Fibroblast of the conjunctiva (primary cell): ENCODE measurements at regions not wholly inside any gene's neighbourhood (a gene's known extent, or its start where the extent isn't known, plus 50 kb on each side); places are given as distances from the start of the nearest gene placed in this dataset.

Experiments used
- DNase-seq: peaks from one replicate; pipeline ENCODE4 v3.0.0-alpha.2; 2010; ENCODE audit warnings: low read depth

DNA sequence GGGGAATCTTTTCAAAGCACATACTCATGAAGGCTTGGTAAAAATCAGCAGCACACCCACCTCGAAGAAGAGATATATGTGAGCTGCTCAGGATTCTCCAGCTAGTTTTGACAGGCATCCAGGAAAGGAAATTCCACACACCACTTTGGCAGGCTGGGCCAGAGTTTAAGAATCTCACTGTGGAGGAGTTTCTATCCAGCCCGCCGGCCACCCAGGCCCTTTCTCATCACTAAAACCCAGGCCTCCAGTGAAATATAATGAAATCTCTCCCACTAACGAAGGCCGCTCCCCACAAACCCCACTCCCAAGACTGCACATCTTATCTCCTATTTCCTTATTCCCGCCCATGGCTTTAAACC is 202.0 kb downstream of the GLI2 start:
- DNase-seq: no peak

DNA sequence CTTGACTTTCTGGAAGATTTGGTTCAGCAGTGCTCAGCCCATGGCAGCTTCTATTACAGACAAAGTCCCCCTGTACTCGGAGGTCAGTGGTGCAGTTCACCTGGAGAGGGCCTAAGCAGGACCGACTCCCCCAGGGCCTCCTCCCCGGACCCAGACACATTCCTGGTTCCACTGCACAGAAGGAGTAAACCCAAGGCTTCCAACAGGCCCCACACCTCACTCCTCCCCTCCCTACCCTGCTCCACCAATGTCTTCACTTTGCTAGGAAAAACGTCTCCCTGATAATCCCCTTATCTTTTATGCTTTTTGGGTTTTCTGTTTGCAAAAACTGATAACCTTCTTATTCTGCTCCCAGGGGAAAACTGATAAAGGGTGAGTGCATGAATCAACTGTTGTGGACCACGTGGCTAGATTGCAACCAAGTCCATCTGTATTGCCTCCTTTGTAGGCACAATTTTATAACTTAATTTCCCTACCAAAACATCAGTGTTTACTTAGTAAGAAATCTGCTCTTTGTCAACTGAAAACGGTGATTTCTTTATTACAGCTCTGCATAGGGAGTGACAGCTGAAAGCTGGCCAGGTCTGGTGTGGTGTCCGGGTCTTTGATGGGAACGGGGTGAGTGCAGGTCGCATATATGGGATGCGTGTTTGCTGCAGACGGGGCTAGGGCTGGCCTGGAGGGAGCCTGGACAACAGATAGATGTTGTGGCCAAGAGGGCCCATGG is 202.5 kb downstream of the GLI2 start:
- DNase-seq: no peak

DNA sequence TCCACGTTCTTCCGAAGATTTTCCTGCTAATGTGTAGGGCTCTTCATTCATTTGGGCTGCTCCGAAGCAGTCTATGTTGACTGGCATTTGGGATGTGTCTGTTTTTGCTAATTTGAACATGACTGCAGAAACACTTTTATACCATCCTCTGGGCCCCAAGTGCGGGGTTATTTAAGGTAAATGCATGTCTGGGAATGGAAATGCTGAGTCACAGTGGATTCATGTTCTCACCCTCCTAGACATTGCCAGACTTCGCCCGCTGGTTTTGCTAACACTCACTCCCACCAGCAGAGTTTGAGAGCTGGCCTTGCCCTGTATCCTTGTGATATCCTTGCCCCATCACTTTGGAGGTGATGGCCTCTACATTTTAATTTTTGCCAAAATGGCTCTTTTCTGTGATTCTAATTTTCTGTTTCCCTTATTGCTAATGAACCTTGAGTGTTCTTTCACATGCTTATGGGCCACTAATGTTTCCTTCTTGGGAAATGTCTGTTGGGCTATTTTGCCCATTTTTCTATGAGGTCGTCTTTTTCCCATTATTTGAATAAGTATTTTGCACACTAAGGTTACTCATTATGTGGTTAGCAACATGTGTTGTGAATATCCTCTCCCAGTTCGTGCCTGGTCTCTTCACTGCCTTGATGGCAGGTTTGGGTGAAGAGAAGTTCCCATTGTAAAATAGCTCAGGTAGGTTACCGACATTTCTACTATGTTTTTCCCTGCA is 204.1 kb downstream of the GLI2 start:
- peak; percentile 83 for DNase-seq

DNA sequence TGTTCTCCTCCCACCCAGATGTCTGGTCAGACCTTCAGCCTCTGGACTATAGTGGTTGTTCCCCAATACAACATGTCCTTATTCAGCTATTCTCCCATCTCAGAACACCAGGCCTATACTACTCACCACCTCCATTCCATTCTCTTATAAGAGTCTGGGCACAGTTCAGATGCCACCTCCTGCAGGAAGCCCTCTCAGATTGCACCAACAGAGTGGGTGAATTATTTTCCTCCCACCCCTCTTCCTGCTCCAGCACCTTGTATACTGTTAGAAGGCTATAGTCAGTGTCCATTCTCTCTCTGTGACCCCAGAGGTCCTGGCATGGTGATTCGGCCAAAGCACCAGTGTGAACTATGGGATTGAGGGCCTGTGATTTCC is 204.6 kb downstream of the GLI2 start:
- DNase-seq: no peak

DNA sequence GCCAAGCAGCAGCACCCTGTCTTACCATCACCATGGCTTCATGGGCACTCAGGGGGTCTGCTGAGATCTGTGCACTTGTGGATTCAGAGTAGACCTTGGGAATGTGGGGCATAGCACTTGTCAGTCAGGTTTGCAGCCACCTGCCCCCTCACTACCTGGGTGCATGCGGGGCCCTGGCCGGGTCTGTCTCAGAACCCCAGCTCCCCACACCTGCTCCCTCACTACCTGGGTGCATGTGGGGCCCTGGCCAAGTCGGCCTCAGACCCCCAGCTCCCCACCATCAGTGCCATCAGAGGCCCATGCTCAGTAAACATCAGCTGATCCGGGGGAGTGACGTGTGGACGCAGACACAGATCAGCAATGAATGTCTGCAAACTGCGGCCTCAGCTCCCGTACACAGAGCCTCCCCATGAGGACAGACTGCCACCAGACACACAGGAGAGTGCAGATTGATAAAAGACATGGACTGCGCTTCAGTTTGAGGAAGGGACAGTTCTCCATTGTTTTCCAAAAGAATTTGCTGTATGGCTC is 205.1 kb downstream of the GLI2 start:
- no peak for DNase-seq

DNA sequence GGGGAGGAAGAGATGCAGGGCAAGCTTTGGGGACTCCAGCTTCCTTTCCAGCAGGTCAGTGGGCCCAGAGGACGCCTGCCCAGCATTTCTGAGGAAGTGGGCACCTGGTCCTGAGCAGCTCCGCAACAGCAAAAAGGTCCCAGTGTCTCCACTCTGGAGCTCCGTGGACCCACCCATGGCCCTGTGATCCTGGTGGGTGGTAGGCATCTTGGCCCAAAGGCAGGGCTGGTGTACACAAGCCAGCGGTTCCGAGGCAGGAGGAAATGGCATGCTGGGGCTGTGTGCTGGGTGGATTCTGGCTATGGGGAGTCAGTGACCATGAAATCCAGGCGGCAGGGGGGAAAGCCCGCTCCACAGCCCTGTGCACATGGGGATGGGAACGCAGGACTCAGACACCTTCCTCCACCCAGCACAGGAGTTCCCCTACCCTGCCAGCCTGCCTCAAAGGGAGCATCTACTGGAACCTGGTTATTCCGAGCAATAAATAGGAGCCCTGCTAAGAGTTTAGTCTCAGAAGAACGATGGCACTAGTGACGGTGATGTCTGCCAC is 206.0 kb downstream of the GLI2 start:
- no peak for DNase-seq

DNA sequence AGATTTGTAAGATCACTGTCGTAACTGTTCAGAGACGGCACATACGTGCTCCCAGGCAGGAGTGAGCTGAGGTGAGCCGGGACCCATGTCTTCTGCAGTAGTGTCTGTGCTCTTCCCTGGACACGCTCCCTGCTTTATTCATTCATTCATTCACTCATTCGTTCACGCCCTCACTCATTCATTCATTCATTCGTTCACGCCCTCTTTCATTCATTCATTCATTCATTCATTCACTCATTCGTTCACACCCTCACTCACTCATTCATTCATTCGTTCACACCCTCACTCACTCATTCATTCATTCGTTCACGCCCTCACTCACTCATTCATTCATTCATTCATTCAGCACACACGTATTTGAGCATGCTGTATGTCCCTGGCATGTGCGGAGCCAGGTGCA is 207.0 kb downstream of the GLI2 start:
- DNase-seq: no peak

DNA sequence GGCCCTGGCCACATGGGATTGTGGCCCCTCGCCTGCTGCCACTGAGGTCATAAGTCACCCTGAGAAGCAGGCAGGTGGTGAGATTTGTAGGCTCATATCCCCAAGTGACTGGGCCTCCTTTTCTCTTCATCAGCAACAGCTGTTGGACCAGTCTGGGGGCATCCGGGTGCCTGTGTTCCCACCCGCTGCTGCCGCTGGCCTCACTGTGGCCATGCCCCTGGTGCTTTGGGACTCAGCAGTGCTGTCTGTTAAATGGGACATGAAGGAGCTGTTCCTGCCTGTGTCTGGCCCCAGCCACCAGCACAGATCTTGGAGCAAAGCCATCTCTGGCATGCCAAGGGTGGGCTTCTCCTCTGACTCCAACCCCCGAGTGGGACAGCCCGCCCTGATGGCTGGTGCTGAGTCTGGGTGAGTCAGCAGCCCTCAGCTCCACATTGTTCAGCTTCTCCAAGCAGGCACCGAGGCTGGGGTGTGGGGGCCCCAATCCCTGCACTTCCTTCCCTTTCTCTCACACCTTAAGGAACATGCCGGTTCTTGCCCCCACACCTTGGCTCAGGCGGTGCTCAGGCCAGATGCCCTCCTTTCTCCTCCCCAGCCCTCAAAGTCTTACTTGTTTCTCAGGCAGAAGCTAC is 207.9 kb downstream of the GLI2 start:
- no peak for DNase-seq

DNA sequence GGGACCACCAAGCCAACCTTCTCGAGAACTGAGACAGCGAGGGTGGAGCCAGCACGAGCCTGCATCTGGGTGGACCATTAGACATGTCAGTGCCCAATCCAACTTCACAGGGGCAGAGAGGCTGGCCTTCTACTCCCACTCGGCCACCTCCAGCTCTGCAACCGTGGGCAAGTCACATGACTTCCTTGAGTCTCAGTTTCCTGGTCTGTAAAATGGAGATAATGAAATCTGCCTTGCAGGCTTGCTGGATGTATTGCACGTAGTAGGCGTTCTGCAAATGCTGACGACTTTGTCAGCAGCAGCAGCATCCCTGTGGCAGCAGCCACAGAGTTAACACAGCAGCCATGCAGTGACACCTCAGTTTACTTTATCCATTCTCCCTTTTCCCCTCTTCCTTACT is 208.9 kb downstream of the GLI2 start:
- DNase-seq: no peak

DNA sequence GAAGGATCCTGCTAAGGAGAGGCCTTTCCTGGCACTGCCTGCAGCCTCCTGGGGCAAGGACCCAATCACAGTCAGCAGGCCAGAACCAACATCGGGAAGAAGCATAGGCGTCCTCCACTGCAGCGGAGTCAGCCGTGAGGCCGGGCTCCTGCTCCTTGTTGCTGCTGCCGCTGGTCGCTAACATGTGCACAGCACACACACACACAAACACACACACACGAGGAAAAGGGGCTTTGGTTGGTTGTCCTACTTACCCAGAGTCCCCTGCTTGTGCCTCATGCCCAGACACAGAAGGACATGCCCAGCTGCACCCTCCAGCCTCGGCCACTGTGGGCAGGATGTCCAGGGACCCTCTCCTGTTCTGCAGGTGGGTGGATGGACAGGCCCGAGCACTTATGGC is 209.4 kb downstream of the GLI2 start:
- DNase-seq: no peak

DNA sequence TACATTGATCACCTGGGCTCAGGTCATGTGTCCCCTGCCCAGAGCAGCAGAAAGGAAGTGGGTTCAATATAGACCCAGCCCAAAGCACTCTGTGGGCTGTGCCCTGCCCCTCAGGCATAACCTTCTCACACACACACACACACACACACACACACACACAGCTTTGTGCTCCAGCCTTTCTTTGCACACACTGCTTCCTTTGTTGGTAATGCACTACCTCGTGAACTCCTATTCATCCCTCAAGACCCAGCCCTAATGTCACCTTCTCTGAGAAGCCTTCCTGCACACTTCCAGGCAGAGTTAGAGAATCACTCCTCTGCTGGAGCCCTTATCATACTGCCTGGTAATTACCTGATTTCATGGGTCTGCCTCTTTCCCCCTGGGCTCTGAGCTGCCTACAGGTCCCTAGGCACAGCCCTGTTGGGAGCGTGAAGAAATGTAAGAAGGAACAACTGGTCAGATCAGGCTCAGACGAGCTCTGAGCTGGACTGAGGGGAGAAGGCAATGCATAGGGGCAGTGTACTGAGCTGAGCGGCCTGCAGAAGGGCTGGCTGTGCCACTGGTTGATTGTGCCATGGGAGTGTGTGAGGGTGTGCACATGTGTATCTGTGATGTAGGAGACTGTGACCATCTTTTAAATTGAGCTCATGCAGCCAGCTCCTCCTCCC is 210.3 kb downstream of the GLI2 start:
- no peak for DNase-seq

DNA sequence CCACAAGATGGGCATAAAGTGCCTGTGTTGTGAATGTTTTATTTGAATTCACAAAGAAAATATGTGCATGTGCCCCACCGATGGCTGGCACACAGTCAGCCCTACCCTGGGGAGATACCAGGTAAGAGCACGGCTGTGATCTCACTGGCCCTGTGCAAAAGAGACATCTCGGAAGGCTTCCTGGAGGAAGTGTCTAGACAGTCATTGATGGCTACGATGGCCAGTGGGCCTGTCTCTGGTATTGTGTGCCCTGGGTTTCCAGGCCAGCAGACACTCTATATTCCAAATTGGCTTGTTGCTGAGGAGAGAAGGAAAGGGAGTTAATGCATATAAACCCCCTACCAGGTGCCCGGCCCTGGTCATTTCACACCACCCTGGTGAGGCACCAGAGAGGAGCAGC is 211.7 kb downstream of the GLI2 start:
- no peak for DNase-seq

DNA sequence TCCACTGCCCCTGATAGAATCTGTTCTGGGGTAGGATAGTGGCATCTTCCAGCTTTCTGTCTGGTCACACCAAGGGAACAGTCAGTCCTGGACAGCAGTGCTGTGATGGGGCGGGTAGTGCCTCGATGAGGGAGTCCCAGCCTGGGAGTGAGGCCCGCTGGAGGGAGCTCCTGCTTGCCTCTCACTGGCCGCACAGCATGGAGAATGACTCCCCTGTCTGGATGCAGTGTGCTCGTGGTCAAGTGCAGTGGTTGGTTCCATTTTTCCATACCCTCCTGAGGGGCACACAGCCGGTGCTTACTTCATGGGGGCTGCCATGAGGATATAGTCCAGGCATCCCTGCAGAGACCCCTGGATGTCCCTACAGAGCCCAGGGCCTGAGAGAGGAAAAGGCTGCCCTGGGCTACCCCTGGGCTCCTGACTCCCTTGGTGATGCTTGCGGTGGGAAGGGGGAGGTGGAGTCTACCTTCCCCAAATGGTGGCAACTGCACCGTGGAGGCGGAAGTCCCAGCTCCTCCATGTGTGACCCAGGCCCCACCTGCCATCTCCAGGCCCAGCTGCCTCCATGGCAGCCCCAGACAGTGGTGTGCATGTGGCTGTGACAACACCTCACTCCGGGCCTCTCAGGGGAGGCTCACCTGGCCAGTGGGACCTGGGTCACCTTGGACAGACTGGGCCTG is 212.5 kb downstream of the GLI2 start:
- no peak for DNase-seq

DNA sequence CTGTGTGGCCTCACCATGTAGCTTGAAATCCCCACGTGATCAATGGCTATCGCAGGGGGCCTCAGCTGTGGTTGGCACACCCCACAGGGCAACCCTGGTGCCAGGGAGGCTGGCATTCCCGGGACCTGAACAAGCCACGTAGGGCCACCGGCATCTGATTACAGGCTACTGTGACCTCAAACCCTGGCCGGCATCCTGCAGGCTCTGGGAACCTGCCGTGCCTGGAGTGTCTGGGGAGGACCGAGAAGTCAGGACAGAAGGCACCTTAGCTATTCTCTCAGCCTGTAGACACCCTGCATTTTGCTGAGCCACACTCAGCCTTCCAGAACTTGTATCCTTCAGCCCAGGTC is 213.0 kb downstream of the GLI2 start:
- DNase-seq: no peak

DNA sequence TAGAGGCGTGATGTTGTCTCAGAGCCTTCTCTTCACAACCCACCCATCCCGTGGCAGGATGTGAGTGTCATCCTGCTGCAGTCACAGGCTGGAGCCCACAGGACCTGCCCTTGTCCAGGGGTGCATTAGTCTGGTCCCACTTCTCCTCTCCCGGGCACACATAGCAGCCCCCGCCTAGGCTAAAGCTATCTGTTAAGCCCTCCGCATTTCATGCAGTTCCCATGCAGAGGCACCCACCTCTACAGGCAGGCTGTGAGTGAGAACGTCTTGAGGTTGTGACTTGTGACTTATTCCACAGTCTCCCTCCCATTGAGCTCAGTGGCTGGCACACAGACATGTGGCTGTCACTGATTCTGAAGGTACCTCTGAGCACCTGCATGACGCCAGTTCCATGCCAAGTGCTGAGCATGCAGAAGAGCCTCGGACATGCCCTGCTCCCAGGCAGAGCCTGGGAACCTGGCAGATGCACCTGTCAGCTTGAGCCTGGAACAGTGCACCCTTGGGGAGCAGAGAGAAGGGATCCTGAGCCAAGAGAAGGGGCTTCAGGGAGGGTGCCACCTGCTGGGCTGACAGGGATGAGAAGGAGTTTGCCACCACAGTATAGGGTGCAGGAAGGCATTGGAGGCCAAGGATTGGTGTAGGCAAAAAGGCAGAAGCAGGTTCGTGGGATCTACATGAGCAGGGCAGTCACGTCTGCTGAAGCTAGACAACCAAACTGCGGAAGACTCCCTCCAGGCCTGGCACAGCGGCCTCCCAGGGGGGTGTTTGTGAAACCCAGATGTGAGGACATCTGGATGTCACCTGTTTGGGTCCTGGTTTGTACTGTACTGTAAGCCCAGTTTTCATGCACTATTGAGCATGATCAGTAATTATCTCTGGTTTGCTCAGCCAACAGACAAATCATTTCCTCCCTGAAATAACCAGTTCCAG is 213.6 kb downstream of the GLI2 start:
- DNase-seq: no peak

DNA sequence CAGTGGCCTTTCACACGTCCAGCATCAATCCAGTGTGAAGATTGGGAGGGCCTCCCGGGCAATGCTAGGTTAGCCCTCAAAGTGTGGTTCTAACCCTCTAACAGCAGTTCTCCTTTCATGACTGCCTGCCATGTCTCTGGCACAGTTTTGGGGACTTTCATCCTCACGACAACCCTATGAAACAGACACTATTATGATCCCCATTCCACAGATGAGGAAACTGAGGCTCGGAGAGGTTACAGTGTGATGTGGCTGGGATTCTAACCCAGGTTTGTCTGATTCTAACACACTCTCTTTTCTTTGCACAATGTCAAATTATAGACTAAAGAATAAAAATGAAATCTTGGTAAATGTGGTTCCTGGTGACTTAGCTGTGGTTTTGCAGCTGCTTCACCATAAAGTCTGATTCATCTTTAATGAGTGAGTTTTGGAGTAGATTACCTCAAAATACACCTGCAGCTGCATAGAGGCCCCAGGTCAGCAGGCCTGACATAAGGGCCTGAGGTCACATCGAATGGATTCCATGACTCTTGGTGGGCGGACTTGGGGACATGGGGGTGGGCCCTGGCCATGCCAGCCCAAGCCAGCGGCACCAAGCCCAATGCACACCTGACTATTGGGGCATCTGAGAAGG is 214.4 kb downstream of the GLI2 start:
- no peak for DNase-seq

DNA sequence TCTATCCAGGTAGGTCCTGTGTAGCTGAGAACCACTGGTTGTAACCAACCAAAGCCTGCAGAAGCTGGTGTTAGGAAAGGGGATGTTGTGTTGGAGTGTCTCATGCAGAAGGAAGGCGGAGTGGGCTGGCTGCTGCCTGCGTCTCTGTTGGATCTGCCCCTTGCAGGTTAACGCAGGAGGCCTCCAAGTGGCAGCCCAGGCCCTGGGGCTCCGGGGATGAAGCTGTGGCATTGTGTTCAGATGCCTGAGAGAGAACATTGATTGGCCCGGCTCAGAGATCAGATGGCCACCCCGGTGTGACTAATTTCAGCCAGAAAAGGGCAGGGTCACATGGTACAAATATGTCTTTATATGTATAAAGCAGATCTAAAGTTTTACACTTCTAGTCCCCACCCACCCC is 216.0 kb downstream of the GLI2 start:
- DNase-seq: no peak

DNA sequence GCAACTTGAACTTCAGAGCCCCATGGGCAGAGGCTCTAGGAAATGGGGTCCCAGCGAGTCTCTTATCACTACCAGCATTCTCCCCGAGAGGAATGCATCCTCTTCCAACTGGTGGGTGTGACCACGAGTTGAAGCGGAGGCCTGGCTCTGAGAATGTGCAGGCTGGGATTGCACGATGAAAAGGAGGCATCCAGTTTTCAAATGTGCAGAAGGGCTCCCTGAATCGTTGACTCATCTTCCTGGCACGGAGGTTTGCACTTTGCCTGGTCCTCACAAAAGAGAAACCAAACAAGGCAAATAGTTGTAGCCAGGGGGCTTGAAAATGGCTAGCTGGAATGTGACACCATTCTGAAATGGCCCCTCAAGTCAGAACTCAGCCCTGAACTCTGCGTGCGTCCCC is 216.7 kb downstream of the GLI2 start:
- DNase-seq: peak; percentile 48

DNA sequence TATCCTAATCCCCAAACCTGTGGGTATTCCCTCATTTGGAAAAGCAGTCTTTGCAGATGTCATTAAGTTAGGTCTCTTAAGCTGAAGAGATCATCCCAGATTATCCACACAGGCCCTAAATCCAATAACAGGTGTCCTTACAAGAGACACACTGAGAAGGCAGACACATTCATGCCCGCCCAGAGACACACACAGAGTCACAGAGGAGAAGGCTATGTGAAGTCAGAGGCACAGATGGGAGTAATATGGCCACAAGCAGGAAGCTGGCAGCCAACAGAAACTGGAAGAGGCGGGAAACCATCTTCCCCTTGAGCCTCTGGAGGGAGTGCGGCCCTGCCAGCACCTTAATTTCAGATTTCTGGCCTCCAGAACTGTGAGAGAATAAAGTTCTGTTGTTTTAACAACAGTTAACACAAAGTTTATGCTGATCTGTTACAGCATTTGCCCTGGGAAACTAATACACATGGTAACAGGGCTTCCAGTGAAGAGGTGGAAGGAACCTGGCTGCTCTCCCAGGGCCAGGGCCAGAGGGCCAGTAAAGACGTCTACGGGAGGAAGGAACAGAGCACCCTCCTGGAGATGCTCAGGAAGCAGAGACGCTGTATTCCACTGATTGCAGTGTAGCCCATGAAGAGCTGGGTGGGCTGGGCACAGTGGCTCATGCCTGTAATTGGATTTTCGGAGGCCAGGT is 217.5 kb downstream of the GLI2 start:
- DNase-seq: no peak
